Right ventricle myocardium superior (tissue), 1 donor: ENCODE measurements at regions not wholly inside any gene's neighbourhood (a gene's known extent, or its start where the extent isn't known, plus 50 kb on each side); places are given as distances from the start of the nearest gene placed in this dataset.

Source experiments
- ATAC-seq: fragments of 200-7000 bp; cut with Tn5 transposase; one replicate; pipeline ENCODE4 v1.9.1; 2020; ENCODE audit warnings: mild to moderate bottlenecking; ENCODE audit not compliant: poor library complexity
- DNase-seq: peaks from one replicate; pipeline ENCODE4 v3.0.0-alpha.2; 2020
- intact Hi-C: fragments of 100-400 bp; cut with DNase I; formaldehyde crosslinking; loops from one replicate; pipeline ENCODE4 v1.11.2; 2022
- donor health status: DM: no; HTN: yes; CAD: no; lungs with severe emphysema.

DNA sequence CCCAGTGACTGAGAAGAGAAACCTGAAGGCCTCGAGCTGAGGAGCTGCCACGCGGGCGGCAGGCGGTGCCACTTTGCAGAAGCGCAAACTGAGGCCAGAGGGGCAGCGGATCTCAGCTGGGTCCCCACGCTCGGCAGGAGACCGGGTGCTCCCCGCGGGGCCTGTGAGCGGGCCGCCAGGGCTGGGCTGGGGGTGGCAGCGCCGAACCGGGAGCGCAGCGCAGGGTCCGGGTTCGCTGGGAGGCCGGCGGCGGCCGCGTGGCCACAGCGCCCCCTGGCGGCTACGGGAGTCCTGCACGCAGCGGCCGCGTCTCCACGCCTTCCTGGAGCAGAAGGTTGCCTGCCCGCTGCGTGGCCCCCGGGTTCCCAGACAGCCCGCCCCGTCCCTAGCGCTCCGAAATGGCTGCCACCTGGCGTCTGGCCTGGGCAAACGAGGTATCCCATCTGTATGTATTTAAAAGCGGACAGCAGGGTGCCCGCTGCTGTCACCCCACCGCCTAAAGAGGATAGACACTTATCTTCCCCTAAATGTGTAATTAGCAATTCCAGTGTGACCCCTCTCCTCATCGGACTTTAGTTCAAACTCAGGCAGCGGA lies 96.1 kb upstream of the CDH5 start:
- intact Hi-C loops = no loop called here
- peak; percentile 86 for DNase-seq
- ATAC-seq = peak; percentile 90

- DNase-seq = no peak
- intact Hi-C loops = no loop called here
- no peak for ATAC-seq
Measured at GRCh38 chr16:66269617-66270332, 96.7 kb upstream of the CDH5 start.

DNA sequence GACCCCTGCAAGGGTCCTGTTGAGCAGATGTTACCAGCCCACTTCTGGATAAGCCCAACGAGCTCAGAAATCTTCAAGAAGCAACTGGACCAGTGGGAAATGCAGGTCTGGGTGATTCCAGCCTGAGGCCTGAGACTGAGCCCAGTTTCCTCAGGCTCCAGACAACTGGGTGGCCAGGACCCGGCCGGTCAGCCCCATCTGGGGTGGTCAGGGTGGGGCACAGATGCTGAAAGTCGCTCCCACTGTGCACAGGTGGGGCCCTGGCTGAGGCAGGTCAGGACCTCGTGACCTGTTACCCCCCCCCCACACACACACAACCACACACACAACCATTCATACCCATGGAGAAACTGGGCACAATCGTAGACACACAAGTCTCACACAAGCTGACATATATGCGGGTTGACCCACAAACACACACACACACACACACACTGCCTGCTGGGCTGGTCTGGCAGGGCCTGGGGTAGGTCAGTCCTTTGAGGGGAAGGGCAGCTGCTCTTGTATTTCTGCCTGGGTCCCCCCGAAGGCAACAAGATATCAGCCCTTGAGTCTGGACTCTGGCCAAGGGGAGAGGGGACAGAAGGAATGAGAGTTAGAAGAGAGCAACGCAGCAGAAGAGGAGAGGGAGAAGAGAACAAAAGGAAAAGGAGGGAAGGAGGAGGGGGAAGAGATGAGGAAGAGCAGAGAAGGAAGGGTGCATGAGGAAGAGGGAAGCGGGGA lies 99.0 kb upstream of the CDH5 start:
- ATAC-seq (no peak), DNase-seq (no peak)
- intact Hi-C loops = no loop called here

- peak; percentile 80 for DNase-seq
- intact Hi-C loops = no loop called here
- ATAC-seq = peak; percentile 76
Measured at GRCh38 chr16:66266436-66267291, 99.8 kb upstream of the CDH5 start.

- intact Hi-C loops = no loop called here
- no peak for ATAC-seq
- no peak for DNase-seq
Measured at GRCh38 chr16:66265556-66266141, 100.8 kb upstream of the CDH5 start.

DNA sequence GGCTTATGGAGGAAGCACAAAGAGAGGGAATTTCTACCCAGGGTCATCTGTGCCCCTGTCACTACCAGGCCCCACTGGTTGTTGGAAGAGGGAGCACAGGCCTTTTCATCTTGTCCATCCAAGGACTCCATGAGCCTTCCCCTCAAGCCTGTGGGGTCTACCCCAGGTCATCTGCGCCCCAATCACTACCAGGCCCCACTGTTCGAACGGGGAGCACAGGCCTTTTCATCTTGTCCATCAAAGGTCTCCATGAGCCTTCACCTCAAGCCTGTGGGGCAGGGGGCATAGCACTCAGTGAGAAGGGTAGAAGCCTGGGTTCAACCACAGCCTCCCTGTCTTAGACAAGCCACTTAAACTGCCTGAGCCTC lies 101.5 kb upstream of the CDH5 start:
- no peak for ATAC-seq
- intact Hi-C loops = no loop called here
- DNase-seq = no peak

DNA sequence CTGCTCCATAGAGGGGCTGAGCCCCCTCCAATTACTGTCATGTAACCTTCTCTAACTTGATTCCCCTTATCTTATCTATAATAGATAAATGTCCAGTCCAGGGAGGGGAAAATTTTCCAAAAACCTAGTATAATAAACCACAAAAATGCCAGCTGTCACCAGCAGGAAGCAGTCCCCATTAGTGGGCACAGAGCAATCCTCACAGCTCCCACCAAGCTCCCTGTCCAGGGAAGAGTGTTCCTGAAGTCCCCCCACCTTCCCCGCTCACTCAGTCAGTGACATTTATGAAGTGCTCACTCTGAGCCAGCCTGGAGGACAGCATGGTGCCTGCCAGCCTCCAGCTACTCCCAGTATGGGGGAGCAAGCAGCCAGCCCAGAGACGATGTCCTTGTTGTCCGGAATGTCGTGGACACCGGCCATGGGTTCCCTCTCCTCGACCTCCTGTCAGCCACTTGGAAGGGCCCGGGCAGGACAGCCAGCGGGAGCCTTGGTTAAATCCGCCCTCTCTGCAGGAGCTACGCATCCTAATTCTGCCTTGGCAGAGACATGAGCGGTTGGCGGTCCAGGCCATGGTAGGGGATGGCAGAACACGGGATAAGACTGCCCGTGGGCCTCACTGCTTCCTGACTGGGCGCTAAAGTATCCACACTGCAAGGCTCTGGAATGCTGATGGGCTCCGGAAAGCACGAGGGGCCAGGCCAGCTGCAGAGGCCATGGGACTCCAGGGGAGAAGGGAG lies 102.0 kb upstream of the CDH5 start:
- intact Hi-C loops = no loop called here
- DNase-seq = no peak
- ATAC-seq = no peak

GRCh38 chr16:66263973-66264310 lies 102.5 kb upstream of the CDH5 start:
- intact Hi-C loops = no loop called here
- no peak for ATAC-seq
- DNase-seq = no peak

- intact Hi-C loops = no loop called here
- DNase-seq (no peak), ATAC-seq (no peak)
Measured at GRCh38 chr16:66263168-66263972, 103.1 kb upstream of the CDH5 start.

- ATAC-seq (peak; percentile 64), DNase-seq (peak; percentile 79)
- intact Hi-C loops = no loop called here
Measured at GRCh38 chr16:66262253-66263167, 104.0 kb upstream of the CDH5 start.

GRCh38 chr16:66261826-66262225 lies 104.7 kb upstream of the CDH5 start:
- ATAC-seq (no peak), DNase-seq (no peak)
- intact Hi-C loops = no loop called here

GRCh38 chr16:66260522-66261254 lies 105.8 kb upstream of the CDH5 start:
- intact Hi-C loops = no loop called here
- ATAC-seq = no peak
- no peak for DNase-seq

DNA sequence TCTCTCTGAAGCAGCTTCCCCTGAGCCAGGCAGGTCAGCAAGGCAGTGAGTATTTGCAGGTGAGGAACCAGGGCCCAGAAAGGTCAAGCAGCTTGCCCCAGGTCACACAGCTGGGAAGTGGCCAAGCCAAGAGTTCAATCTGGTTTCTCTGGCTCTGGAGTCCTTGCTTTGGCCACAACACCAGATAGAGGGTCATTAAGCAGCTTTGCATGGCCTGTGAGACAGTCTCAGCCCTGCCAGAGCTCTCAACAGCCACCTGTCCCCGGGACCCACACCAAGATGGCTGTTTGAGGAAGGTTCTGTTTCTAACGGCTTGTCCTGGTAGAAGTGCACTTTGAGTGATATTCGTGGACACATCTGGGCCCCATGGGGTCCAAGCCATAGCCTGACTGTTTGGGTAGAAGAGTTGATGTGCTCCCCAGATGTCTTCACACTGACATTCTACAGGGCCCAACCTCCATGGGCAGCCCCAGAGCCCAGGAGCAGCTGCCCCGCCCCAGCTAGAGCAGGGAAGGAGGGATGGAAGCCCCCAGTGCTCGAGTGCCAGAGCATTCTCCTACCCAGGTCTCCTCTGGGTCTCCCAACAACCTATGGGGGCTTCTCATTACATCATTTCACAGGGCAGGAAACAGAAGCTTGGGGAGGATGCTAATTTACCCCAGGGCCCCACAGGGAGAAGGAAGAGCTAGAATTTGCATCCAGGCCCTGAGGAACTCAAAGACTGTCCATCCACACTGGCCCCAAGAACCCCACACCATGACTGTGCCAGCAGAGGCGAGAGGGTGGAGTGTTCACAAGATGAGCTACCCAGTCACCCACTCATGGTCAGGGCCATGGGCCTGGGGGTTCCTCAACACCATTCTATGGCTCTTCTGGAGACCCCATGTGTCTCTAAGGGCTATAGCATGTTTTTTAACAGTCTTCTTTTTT lies 107.3 kb upstream of the CDH5 start:
- intact Hi-C loops = no loop called here
- no peak for DNase-seq
- ATAC-seq = no peak

- intact Hi-C loops = no loop called here
- ATAC-seq = no peak
- no peak for DNase-seq
Measured at GRCh38 chr16:66256919-66257318, 109.6 kb upstream of the CDH5 start.

- intact Hi-C loops = no loop called here
- no peak for ATAC-seq
- DNase-seq = no peak
Measured at GRCh38 chr16:66255647-66256046, 110.8 kb upstream of the CDH5 start.
